KBM-7 (cell line): ENCODE measurements at regions not wholly inside any gene's neighbourhood (a gene's known extent, or its start where the extent isn't known, plus 50 kb on each side); places are given as distances from the start of the nearest gene placed in this dataset.
A peak's percentile ranks its signal among the peaks of the same experiment; 100 is the strongest.
"Not testable (repeated sequence)": the region's sequence is repeated elsewhere in the genome, so short reads cannot be mapped to it uniquely, and the experiment has no call there.

ENCODE experiments used
- DNase-seq: peaks from one replicate; pipeline ENCODE4 v3.0.0-alpha.2; 2015
- in situ Hi-C: fragments of 300-500 bp; cut with MboI; formaldehyde crosslinking; loops from 2 replicates; pipeline ENCODE4 v1.14.3; 2020; ENCODE audit warnings: low sequenced_read_pairs, low pct_unique_long_range_greater_than_20kb, mixed read lengths

DNA sequence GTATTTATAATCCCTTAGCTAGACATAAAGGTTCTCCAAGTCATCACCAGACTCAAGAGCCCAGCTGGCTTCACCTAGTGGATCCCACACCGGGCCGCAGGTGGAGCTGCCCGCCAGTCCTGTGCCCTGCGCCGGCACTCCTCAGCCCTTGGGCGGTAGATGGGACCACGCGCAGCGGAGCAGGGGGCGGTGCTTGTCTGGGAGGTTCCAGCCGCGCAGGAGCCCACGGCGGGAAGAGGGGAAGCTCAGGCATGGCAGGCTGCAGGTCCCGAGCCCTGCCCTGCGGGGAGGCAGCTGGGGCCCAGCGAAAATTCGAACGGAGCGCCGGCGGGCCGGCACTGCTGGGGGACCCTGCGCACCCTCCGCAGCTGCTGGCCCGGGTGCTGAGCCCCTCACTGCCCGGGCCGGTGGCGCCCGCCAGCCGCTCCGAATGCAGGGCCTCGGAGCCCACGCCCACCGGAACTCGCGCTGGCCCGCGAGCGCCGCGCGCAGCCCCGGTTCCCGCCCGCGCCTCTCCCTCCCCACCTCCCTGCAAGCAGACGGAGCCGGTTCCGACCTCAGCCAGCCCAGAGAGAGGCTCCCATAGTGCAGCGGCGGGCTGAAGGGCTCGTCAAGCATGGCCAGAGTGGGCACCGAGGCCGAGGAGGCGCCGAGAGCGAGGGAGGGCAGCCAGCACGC is 675.6 kb downstream of the REEP3 start:
- in situ Hi-C loops: no loop called here
- no peak for DNase-seq

DNA sequence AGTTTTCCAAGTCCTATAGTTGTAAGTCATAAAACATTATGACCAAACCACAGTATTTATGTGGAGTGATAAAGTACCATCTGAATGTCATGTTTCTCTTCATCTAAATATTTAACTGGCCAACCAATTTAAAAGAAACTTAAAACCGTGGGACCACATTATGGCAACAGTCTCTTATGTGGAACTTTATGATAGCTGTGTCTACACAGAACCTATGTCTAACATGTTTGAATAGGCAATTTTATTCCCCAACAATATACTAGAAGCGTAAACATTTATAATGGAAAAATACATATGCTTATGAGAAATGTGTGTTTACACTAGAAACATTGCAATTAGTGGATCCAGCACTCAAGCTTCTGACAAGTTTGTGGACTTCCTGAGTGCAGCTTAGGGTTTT is 680.7 kb downstream of the REEP3 start:
- in situ Hi-C loops: no loop called here
- no peak for DNase-seq

- DNase-seq, in situ Hi-C loops: not testable (repeated sequence)
Observed at GRCh38 chr10:64204504-64204903, 683.3 kb downstream of the REEP3 start.

DNA sequence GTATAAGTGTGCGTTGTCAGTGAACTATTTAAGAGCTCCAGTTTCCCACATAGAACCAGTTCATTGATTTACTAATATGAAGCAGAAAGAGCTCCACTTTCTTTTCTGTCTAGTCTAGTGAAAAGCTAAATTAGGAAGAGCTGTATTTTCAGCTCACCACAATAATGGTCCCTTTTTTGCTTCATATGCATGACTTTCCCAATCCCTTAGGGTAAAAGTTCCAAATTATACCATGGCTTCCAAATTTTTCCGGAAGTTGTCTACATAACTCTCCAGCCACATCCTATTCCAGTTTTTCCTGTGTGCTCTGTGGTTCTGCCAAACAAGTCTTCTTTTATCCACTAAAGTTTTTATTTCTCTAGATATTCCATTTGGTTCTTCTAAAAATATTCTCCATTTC is 685.2 kb downstream of the REEP3 start:
- DNase-seq: no peak
- in situ Hi-C loops: no loop called here

GRCh38 chr10:64209561-64209960 is 688.4 kb downstream of the REEP3 start:
- no peak for DNase-seq
- in situ Hi-C loops: no loop called here

- in situ Hi-C loops: no loop called here
- DNase-seq: no peak
Observed at GRCh38 chr10:64210211-64210610, 689.0 kb downstream of the REEP3 start.

- in situ Hi-C loops: no loop called here
- no peak for DNase-seq
Observed at GRCh38 chr10:64211466-64211865, 690.3 kb downstream of the REEP3 start.

GRCh38 chr10:64215088-64215487 is 693.9 kb downstream of the REEP3 start:
- no peak for DNase-seq
- in situ Hi-C loops: no loop called here

GRCh38 chr10:64219271-64220025 is 698.2 kb downstream of the REEP3 start:
- in situ Hi-C loops: no loop called here
- DNase-seq: peak; percentile 4

- in situ Hi-C loops: no loop called here
- DNase-seq: no peak
Observed at GRCh38 chr10:64234489-64234888, 713.3 kb downstream of the REEP3 start.

- no peak for DNase-seq
- in situ Hi-C loops: no loop called here
Observed at GRCh38 chr10:64257704-64258103, 736.5 kb downstream of the REEP3 start.

GRCh38 chr10:64261092-64261491 is 739.9 kb downstream of the REEP3 start:
- in situ Hi-C loops: no loop called here
- no peak for DNase-seq

DNA sequence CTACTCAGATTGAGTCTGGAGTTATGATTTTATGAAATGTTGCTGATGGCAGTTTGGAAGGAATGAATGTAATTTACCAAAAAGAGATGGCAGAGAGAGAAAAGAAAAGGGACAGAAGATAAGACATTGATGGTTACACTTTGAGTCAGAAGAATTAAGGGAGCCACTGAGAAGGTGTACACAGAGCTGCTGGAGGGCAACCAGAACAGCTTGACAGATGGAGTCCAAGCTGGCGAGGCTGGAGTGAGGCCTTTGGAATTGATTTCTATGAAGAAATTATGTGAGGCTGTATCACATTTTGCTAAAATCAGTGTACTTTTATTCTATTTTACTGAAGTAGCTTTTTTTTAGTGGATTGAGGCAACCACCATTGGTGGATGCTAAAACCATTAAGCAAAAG is 740.5 kb downstream of the REEP3 start:
- in situ Hi-C loops: no loop called here
- DNase-seq: no peak

DNA sequence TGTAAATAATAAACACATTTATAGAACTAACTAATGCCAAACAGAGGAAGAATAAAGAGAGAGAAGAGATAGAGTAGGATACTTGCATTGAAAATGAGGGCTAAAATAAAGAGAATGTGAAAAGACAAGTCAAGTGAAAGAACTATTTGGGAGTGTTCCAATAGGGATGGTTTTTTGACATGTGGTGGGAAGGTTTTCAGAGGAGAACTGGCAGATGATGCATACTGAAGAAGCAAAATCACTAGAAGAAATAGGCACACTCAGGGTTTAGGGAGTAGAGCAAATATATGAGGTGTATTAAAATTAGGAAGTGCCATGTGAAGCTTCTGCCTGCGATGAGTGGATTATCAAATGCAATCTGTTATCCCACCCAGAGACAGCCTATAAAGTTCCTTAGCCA is 744.8 kb downstream of the REEP3 start:
- no peak for DNase-seq
- in situ Hi-C loops: no loop called here

- in situ Hi-C loops: no loop called here
- no peak for DNase-seq
Observed at GRCh38 chr10:64271508-64271907, 750.3 kb downstream of the REEP3 start.

GRCh38 chr10:64271983-64272382 is 750.8 kb downstream of the REEP3 start:
- peak; percentile 11 for DNase-seq
- in situ Hi-C loops: no loop called here

DNA sequence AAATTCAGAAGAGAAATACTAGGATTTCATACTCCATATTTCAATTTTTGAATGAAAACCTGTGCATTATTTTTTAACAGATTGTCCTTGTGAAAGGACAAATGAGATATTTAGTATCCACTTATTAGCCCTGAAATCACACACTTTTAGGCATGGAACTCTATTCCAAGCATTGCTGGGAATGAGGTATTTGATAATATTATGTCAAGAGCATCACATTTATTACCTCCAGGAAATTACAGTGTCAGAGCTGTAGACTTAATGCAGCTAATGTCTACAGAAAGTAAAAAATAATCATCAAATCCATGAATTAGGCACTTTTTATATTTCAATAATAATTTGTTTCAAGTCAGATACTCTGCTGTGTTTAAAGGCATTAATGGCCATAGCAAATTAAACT is 753.8 kb downstream of the REEP3 start:
- in situ Hi-C loops: no loop called here
- no peak for DNase-seq

DNA sequence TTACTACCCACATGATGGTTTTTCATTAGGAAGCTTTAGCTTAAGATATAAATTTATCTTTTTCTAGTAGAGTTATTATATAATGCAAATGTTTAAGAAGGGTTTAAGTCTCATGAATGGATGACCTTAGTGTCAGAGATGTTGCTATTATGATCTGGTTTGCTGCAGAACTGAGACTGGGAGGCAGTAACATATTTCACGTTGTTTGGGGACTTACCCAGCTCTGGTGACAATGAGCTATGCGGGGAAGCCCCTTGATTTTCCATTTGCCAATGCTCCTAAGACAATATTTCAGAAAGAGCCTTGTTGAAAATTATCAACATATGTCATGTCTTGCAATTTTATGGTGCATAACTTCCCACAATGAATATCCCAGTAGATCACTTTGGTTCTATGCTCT is 754.6 kb downstream of the REEP3 start:
- in situ Hi-C loops: no loop called here

DNA sequence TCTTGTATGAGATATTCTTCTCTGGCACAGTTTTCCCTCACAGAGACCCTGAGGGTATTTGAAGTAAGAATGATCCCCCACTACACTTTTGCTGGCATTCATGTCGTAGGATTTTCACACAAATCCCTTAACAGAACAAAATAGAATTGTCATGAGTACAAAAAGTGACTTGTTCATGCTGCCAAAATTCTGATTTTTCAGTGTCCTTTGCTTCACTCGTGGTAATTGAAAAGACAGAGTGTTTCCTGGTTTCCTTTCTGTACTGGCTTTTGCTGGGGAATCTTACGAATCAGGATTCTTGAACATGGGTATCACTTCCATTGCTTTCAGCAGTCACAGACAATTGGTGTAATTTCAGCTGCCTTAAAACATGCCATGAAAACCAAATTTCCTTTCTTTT is 756.3 kb downstream of the REEP3 start:
- in situ Hi-C loops: no loop called here
- DNase-seq: no peak

More for the DNA sequence above, 754.6 kb downstream of the REEP3 start:
- DNase-seq: no peak

GRCh38 chr10:64283621-64284020 is 762.4 kb downstream of the REEP3 start:
- in situ Hi-C loops: no loop called here
- DNase-seq: no peak

DNA sequence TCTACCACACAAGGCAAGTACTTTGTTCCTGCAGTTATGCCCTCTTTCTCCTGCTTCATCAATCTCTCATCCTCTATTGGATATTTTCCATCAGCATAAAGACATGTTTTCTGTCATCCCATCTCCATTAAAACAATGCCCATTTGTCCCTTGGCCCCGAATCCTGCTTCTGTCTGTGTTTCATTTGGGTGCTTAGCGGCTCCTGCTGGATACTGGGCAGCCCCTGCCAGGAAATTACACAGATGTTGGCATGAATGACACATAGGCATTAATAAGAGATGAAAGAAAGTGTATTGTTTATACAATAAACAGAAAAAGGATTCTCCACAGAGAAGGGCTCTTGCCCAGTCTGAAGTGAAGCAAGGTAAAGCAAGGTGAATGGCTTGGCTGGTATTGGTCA is 765.3 kb downstream of the REEP3 start:
- in situ Hi-C loops: no loop called here
- DNase-seq: no peak
